ENCODE measurements at regions not wholly inside any gene's neighbourhood (a gene's known extent, or its start where the extent isn't known, plus 50 kb on each side); places are given as distances from the start of the nearest gene placed in this dataset.

GRCh38 chr22:49433717-49434611 lies 393.7 kb downstream of the BRD1 start:
- no peaks in the 10 kb centered on the region for H3K27me3 ChIP-seq
- TF ChIP-seq CTCF (IDR thresholded peaks at IDR 0.05) = no peak
- no peaks in the 10 kb centered on the region for H3K4me1 ChIP-seq
- DNase-seq (ENCODE audit: low spot score) = no peak
- H3K9me3 ChIP-seq = peaks cover 0 to 6% of the 10 kb centered on the region in 2 donors
- no peak overlapping the region for H3K27ac ChIP-seq
- no peaks in the 10 kb centered on the region for H3K36me3 ChIP-seq
- no peak overlapping the region for H3K4me3 ChIP-seq

- TF ChIP-seq CTCF (IDR thresholded peaks at IDR 0.05) = no peak
- DNase-seq (ENCODE audit: low spot score) = no peak
- Histone ChIP-seq H3K4me1 (no peaks in the 10 kb centered on the region), H3K27ac (no peak overlapping the region), H3K36me3 (no peaks in the 10 kb centered on the region), H3K4me3 (no peak overlapping the region), H3K27me3 (no peaks in the 10 kb centered on the region), H3K9me3 (peaks cover 0 to 6% of the 10 kb centered on the region in 2 donors)
Observed at GRCh38 chr22:49432897-49433443, 394.7 kb downstream of the BRD1 start.

- no peak overlapping the region for H3K4me3 ChIP-seq
- no peaks in the 10 kb centered on the region for H3K36me3 ChIP-seq
- TF ChIP-seq CTCF (IDR thresholded peaks at IDR 0.05) = no peak
- DNase-seq (ENCODE audit: low spot score) = no peak
- no peak overlapping the region for H3K27ac ChIP-seq
- peaks cover 0 to 6% of the 10 kb centered on the region in 2 donors for H3K9me3 ChIP-seq
- no peaks in the 10 kb centered on the region for H3K4me1 ChIP-seq
- H3K27me3 ChIP-seq = no peaks in the 10 kb centered on the region
Observed at GRCh38 chr22:49432211-49432896, 395.3 kb downstream of the BRD1 start.

GRCh38 chr22:49431551-49431950 lies 396.1 kb downstream of the BRD1 start:
- Histone ChIP-seq H3K4me1 (no peaks in the 10 kb centered on the region), H3K27me3 (no peaks in the 10 kb centered on the region), H3K9me3 (peaks cover 0 to 6% of the 10 kb centered on the region in 2 donors), H3K36me3 (no peaks in the 10 kb centered on the region), H3K27ac (no peak overlapping the region), H3K4me3 (no peak overlapping the region)
- no peak for TF ChIP-seq CTCF (IDR thresholded peaks at IDR 0.05)
- DNase-seq (ENCODE audit: low spot score) = no peak

- no peak for TF ChIP-seq CTCF (IDR thresholded peaks at IDR 0.05)
- H3K36me3 ChIP-seq = no peaks in the 10 kb centered on the region
- H3K4me3 ChIP-seq = no peak overlapping the region
- no peaks in the 10 kb centered on the region for H3K9me3 ChIP-seq
- no peaks in the 10 kb centered on the region for H3K27me3 ChIP-seq
- no peak for DNase-seq (ENCODE audit: low spot score)
- H3K27ac ChIP-seq = no peak overlapping the region
- H3K4me1 ChIP-seq = no peaks in the 10 kb centered on the region
Observed at GRCh38 chr22:49429066-49429465, 398.6 kb downstream of the BRD1 start.

Measured in right atrium auricular region (tissue), 2 donors.